ENCODE measurements at regions not wholly inside any gene's neighbourhood (a gene's known extent, or its start where the extent isn't known, plus 50 kb on each side); places are given as distances from the start of the nearest gene placed in this dataset.

GRCh38 chr10:70939441-70940003 is 51.2 kb upstream of the PCBD1 start (continued):
- TF ChIP-seq ZFPM2 (CRISPR knock-in tag; IDR thresholded peaks at IDR 0.05) = no peak

GRCh38 chr10:70940834-70941568 is 52.6 kb upstream of the PCBD1 start:
- in situ Hi-C loops (cut with MboI) (no loop called here), intact Hi-C loops (cut with micrococcal nuclease) (no loop called here)
- WGBS (ENCODE audit: insufficient coverage, low coverage, missing lambda C conversion rate) = 0% methylated on average over 6 of the region's 6 CpGs
- no TSS peak for BruUV-seq (replicated peaks)
- H3K27ac ChIP-seq (ENCODE audit: extremely low read depth, low read depth, low read length) = no peak overlapping the region
- no peaks in the 10 kb centered on the region for H3K36me3 ChIP-seq (ENCODE audit: control insufficient read depth, insufficient read depth, low read length)
- no peaks in the 10 kb centered on the region for H3K9me3 ChIP-seq (replicated peaks; ENCODE audit: control insufficient read depth, insufficient read depth, low read depth, low read length)
- H3K9me1 ChIP-seq (ENCODE audit: control insufficient read depth, insufficient read depth, low read length) = peaks cover 3% of the 10 kb centered on the region
- FAIRE-seq (no peak), ATAC-seq (peak; percentile 75), DNase-seq (ENCODE audit: extremely low read depth in 1 of 4, low spot score in 3 of 4) (peak; percentile 47 to 62 (median 53))
- ChIA-PET POLR2A (interaction anchor here (0.6 to 1.4 kb wide), 5 partner anchors 9 to 363 kb away, joined by 3 to 7 read pairs (median 4); no protein-coding TSS in a partner anchor), CTCF (ENCODE audit: low intra/inter-chr PET ratio) (interaction anchor here (0.6 kb wide), 1 partner anchor 335 kb away, joined by 3 read pairs; no protein-coding TSS in a partner anchor)
- no peaks in the 10 kb centered on the region for H3K4me1 ChIP-seq (replicated peaks in 1 of 2; ENCODE audit: control insufficient read depth in 2 of 2, insufficient read depth in 2 of 2, low read length in 2 of 2)
- peaks cover 32 to 75% of the 10 kb centered on the region in 2 experiments for H3K27me3 ChIP-seq (ENCODE audit: control insufficient read depth in 2 of 2, insufficient read depth in 2 of 2, low read length in 2 of 2)
- no peak overlapping the region for H3K9ac ChIP-seq (ENCODE audit: insufficient read depth in 1 of 2, low read depth in 2 of 2, low read length in 2 of 2)
- peaks cover 29% of the 10 kb centered on the region for H4K20me1 ChIP-seq (replicated peaks; ENCODE audit: control insufficient read depth, insufficient read depth, low read length)
- TF ChIP-seq CREM (IDR thresholded peaks at IDR 0.05; ENCODE audit: low read depth) (no peak), ZNF79 (CRISPR knock-in tag; IDR thresholded peaks at IDR 0.05; ENCODE audit: low read depth) (peak; percentile 76), NRF1 (conservative IDR thresholded peaks at IDR 0.05 in 1 of 2, IDR thresholded peaks at IDR 0.05 in 1 of 2) (peak; percentile 44 to 56; a peak in 3 of 4 replicates), NFIC (IDR thresholded peaks at IDR 0.05) (peak; percentile 82), MYNN (IDR thresholded peaks at IDR 0.05) (peak; percentile 98), MYNN (CRISPR knock-in tag; IDR thresholded peaks at IDR 0.05) (peak; percentile 70; the same call in 1 of the 2 replicates)
- H3K4me3 ChIP-seq = no peak overlapping the region
- H3K79me2 ChIP-seq (ENCODE audit: control insufficient read depth, insufficient read depth, low read length) = no peaks in the 10 kb centered on the region
- H2AFZ ChIP-seq (ENCODE audit: low read depth, low read length) = no peak overlapping the region
- H3K4me2 ChIP-seq (ENCODE audit: insufficient read depth, low read length) = no peak overlapping the region

Data from K562 (cell line).